OCI-LY7 (cell line): ENCODE measurements at regions not wholly inside any gene's neighbourhood (a gene's known extent, or its start where the extent isn't known, plus 50 kb on each side); places are given as distances from the start of the nearest gene placed in this dataset.

ENCODE experiments used
- CTCF ChIP-seq: fragments of 200-600 bp; sonication (generic); conservative IDR thresholded peaks from 2 replicates; pipeline ENCODE4 v1.5.1; 2014; ENCODE audit warnings: mild to moderate bottlenecking, antibody characterized with exemption, low read length, moderate library complexity, mixed read lengths
- EZH2phosphoT487 ChIP-seq: fragments of 200-600 bp; sonication (generic); IDR thresholded peaks from 2 replicates; pipeline ENCODE4 v1.6.1; 2018; ENCODE audit warnings: low read depth, borderline replicate concordance, mild to moderate bottlenecking, mixed run types, antibody characterized with exemption, low read length, moderate library complexity, mixed read lengths

GRCh38 chr17:71379512-71379911 lies 741.3 kb upstream of the SOX9 start:
- TF ChIP-seq CTCF (no peak), EZH2phosphoT487 (no peak)
